H1 (cell line): ENCODE measurements at regions not wholly inside any gene's neighbourhood (a gene's known extent, or its start where the extent isn't known, plus 50 kb on each side); places are given as distances from the start of the nearest gene placed in this dataset.

Experiments
- CTCF ChIA-PET: fragments of 300-600 bp; sonication (Branson Sonifier 250); formaldehyde crosslinking; loops from one replicate; lab custom pipeline; 2021; ENCODE audit not compliant: partially characterized antibody; lab: Charles Lee
- POLR2A ChIA-PET: fragments of 300-600 bp; sonication (Branson Sonifier 250); formaldehyde crosslinking; loops from one replicate; lab custom pipeline; 2021; ENCODE audit warnings: inconsistent platforms; ENCODE audit not compliant: partially characterized antibody; lab: Charles Lee
- DNase-seq, 2 experiments: peaks; one replicate each; pipeline versions ENCODE4 v3.0.0 to v3.0.0-alpha.2; 2010 to 2022; ENCODE audit warnings: low spot score in 2 of 2, low read depth in 1 of 2, mixed read lengths in 1 of 2
- FAIRE-seq: peaks from 2 replicates; lab custom pipeline; 2011; peaks lifted over from hg19 to GRCh38; lab: Jason Lieb, UNC
- H2AFZ ChIP-seq: 2 replicates; pipeline ENCODE4 v1.8.1; 2012; ENCODE audit warnings: low read length, inconsistent platforms
- H2AK5ac ChIP-seq: 2 replicates; pipeline ENCODE4 v1.6.1; 2013; ENCODE audit warnings: low read depth, low read length
- H2BK120ac ChIP-seq: replicated peaks from 2 replicates; pipeline ENCODE3; 2013; ENCODE audit warnings: low read depth, low read length, inconsistent platforms
- H2BK12ac ChIP-seq: 2 replicates; pipeline ENCODE4 v1.6.1; 2013; ENCODE audit warnings: low read depth, low read length
- H2BK15ac ChIP-seq: 2 replicates; pipeline ENCODE4 v1.6.1; 2013; ENCODE audit warnings: low read length
- H2BK20ac ChIP-seq: 2 replicates; pipeline ENCODE4 v1.6.1; 2013; ENCODE audit warnings: low read length
- H2BK5ac ChIP-seq: 2 replicates; pipeline ENCODE4 v1.6.1; 2013; ENCODE audit warnings: low read depth, low read length
- H3K14ac ChIP-seq: 2 replicates; pipeline ENCODE4 v1.6.1; 2013; ENCODE audit warnings: inconsistent platforms; ENCODE audit not compliant: insufficient read length
- H3K18ac ChIP-seq: 2 replicates; pipeline ENCODE4 v1.6.1; 2013; ENCODE audit warnings: low read length; ENCODE audit errors: extremely low read depth
- H3K23ac ChIP-seq: 2 replicates; pipeline ENCODE4 v1.6.1; 2013; ENCODE audit warnings: inconsistent platforms; ENCODE audit not compliant: insufficient read length
- H3K23me2 ChIP-seq: 2 replicates; pipeline ENCODE4 v1.6.1; 2013; ENCODE audit warnings: low read depth, low read length
- H3K27ac ChIP-seq: 2 replicates; pipeline ENCODE4 v1.6.1; 2011; ENCODE audit warnings: low read depth, low read length, inconsistent platforms
- H3K27me3 ChIP-seq, 4 experiments: replicated peaks in 1 of 4; 1 replicate in 1 of 4; 2 replicates in 3 of 4; pipeline versions ENCODE4 v1.6.1 to v1.8.1; 2011 to 2013; ENCODE audit warnings: low read length in 3 of 4, mild to moderate bottlenecking in 3 of 4, inconsistent platforms in 2 of 4, mixed read lengths in 2 of 4, moderate library complexity in 1 of 4; ENCODE audit not compliant: control insufficient read depth in 3 of 4, insufficient read depth in 3 of 4; ENCODE audit errors: extremely low read depth in 1 of 4
- H3K36me3 ChIP-seq, 4 experiments: 2 replicates each; pipeline versions ENCODE4 v1.6.1 to v1.8.1; 2011 to 2013; ENCODE audit warnings: mild to moderate bottlenecking in 4 of 4, low read length in 3 of 4, moderate library complexity in 2 of 4, control low read depth in 1 of 4, inconsistent platforms in 1 of 4; ENCODE audit not compliant: insufficient read depth in 4 of 4, control insufficient read depth in 2 of 4
- H3K4ac ChIP-seq: replicated peaks from 2 replicates; pipeline ENCODE3; 2013; ENCODE audit warnings: low read length, low read depth, mixed read lengths, inconsistent platforms; ENCODE audit not compliant: insufficient read length
- H3K4me1 ChIP-seq, 4 experiments: replicated peaks in 1 of 4; 1 replicate in 1 of 4; 2 replicates in 3 of 4; pipeline versions ENCODE4 v1.6.1 to v1.8.1; 2011 to 2013; ENCODE audit warnings: low read length in 3 of 4, inconsistent platforms in 2 of 4, mixed read lengths in 1 of 4; ENCODE audit not compliant: insufficient read depth in 4 of 4, control insufficient read depth in 3 of 4
- H3K4me2 ChIP-seq, 2 experiments: 2 replicates each; pipeline versions ENCODE4 v1.6.1 to v1.8.1; 2011 to 2013; ENCODE audit warnings: low read depth in 2 of 2, low read length in 2 of 2, control low read depth in 1 of 2, inconsistent platforms in 1 of 2, mild to moderate bottlenecking in 1 of 2; ENCODE audit not compliant: insufficient read depth in 1 of 2
- H3K4me3 ChIP-seq, 4 experiments: fragments of 200-600, 300-600 bp in 1 of 4; sonication (generic), shearing (Covaris generic), sonication (Bioruptor Twin) in 1 of 4; 2 replicates each; pipeline versions ENCODE4 v1.5.1 to v1.8.1; 2011 to 2016; ENCODE audit warnings: low read length in 4 of 4, low read depth in 3 of 4, control low read depth in 2 of 4, inconsistent platforms in 2 of 4, mild to moderate bottlenecking in 2 of 4, mixed read lengths in 1 of 4, moderate library complexity in 1 of 4; ENCODE audit not compliant: insufficient read depth in 2 of 4; ENCODE audit errors: extremely low read depth in 1 of 4
- H3K56ac ChIP-seq: replicated peaks from 2 replicates; pipeline ENCODE3; 2013; ENCODE audit warnings: low read depth, mild to moderate bottlenecking, mixed read lengths, low read length, inconsistent platforms; ENCODE audit not compliant: insufficient read length
- H3K79me1 ChIP-seq: 2 replicates; pipeline ENCODE4 v1.6.1; 2013; ENCODE audit warnings: low read depth, low read length, control low read depth
- H3K79me2 ChIP-seq, 2 experiments: 2 replicates each; pipeline versions ENCODE4 v1.6.1 to v1.8.1; 2012 to 2013; ENCODE audit warnings: low read length in 2 of 2, mild to moderate bottlenecking in 2 of 2, inconsistent platforms in 1 of 2; ENCODE audit not compliant: insufficient read depth in 2 of 2, control insufficient read depth in 1 of 2
- H3K9ac ChIP-seq, 4 experiments: replicated peaks in 1 of 4; 1 replicate in 1 of 4; 2 replicates in 3 of 4; pipeline versions ENCODE4 v1.6.1 to v1.8.1; 2011 to 2013; ENCODE audit warnings: low read depth in 3 of 4, low read length in 3 of 4, control low read depth in 2 of 4, mild to moderate bottlenecking in 2 of 4, moderate library complexity in 2 of 4, inconsistent platforms in 1 of 4; ENCODE audit errors: extremely low read depth in 1 of 4
- H3K9me3 ChIP-seq, 2 experiments: 2 replicates each; pipeline versions ENCODE4 v1.6.1 to v1.8.1; 2012 to 2013; ENCODE audit warnings: mild to moderate bottlenecking in 2 of 2, moderate library complexity in 2 of 2, control low read depth in 1 of 2, inconsistent platforms in 1 of 2, low read depth in 1 of 2, low read length in 1 of 2, mixed read lengths in 1 of 2; ENCODE audit not compliant: insufficient read depth in 2 of 2
- H4K20me1 ChIP-seq, 2 experiments: replicated peaks in 1 of 2; 2 replicates each; pipeline versions ENCODE3 to v1.8.1; 2011 to 2013; ENCODE audit warnings: inconsistent platforms in 2 of 2, low read length in 2 of 2, mild to moderate bottlenecking in 1 of 2; ENCODE audit not compliant: insufficient read depth in 2 of 2, control insufficient read depth in 1 of 2
- H4K5ac ChIP-seq: 2 replicates; pipeline ENCODE4 v1.6.1; 2013; ENCODE audit warnings: low read length, low read depth, mixed read lengths, inconsistent platforms; ENCODE audit not compliant: insufficient read length
- H4K8ac ChIP-seq: 2 replicates; pipeline ENCODE4 v1.8.0; 2013; ENCODE audit warnings: mild to moderate bottlenecking, moderate library complexity, low read length, inconsistent platforms; ENCODE audit not compliant: insufficient read depth; ENCODE audit errors: extremely low read depth
- H4K91ac ChIP-seq: replicated peaks from 2 replicates; pipeline ENCODE3; 2013; ENCODE audit warnings: low read length, mixed read lengths, inconsistent platforms; ENCODE audit not compliant: insufficient read length
- SP2 ChIP-seq: IDR thresholded peaks from 2 replicates; pipeline ENCODE4 v1.6.1; 2012; ENCODE audit warnings: mild to moderate bottlenecking, low read length, inconsistent platforms
- TAF1 ChIP-seq: IDR thresholded peaks from 2 replicates; pipeline ENCODE4 v1.6.1; 2011; ENCODE audit warnings: mild to moderate bottlenecking, low read depth, low read length
- ZNF274 ChIP-seq: IDR thresholded peaks from 2 replicates; pipeline ENCODE4 v1.7.0; 2012; ENCODE audit warnings: low read length, borderline replicate concordance; ENCODE audit errors: extremely low read depth
- WGBS, 2 experiments: shearing (Covaris generic) in 1 of 2; methylation state at CpG; one replicate each; pipeline versions ENCODE4 v1.1.6 to v1.1.7; 2013 to 2015; ENCODE audit warnings: low lambda C conversion rate in 2 of 2, mixed read lengths in 2 of 2, inconsistent platforms in 1 of 2, low coverage in 1 of 2, missing lambda C conversion rate in 1 of 2; ENCODE audit not compliant: insufficient replicate concordance in 2 of 2, insufficient coverage in 1 of 2, insufficient read length in 1 of 2; ENCODE audit errors: extremely low coverage in 1 of 2, missing lambda C conversion rate in 1 of 2; 5-methylcytosine and 5-hydroxymethylcytosine counted together

GRCh38 chr16:17780181-17780580 lies 309.4 kb upstream of the XYLT1 start:
- Histone ChIP-seq H2BK120ac (no peak overlapping the region), H3K23ac (no peak overlapping the region), H3K79me2 (no peaks in the 10 kb centered on the region), H4K91ac (no peak overlapping the region), H3K4me2 (no peak overlapping the region), H3K4me1 (peaks cover 0 to 5% (median 1%) of the 10 kb centered on the region in 4 experiments; a peak in 2 of 7 replicates), H2AFZ (no peak overlapping the region), H2BK12ac (no peak overlapping the region), H3K18ac (no peak overlapping the region), H3K56ac (no peak overlapping the region), H2BK15ac (no peak overlapping the region), H4K20me1 (no peaks in the 10 kb centered on the region), H3K14ac (no peak overlapping the region), H4K8ac (no peak overlapping the region), H3K4ac (no peak overlapping the region), H3K4me3 (no peak overlapping the region), H3K36me3 (no peaks in the 10 kb centered on the region), H3K23me2 (no peaks in the 10 kb centered on the region), H3K27ac (no peak overlapping the region), H3K79me1 (no peaks in the 10 kb centered on the region), H2BK5ac (no peak overlapping the region), H3K27me3 (no peaks in the 10 kb centered on the region), H2AK5ac (no peak overlapping the region), H2BK20ac (no peak overlapping the region), H4K5ac (no peak overlapping the region), H3K9ac (no peak overlapping the region), H3K9me3 (no peaks in the 10 kb centered on the region)
- FAIRE-seq (no peak), DNase-seq (no peak)
- no peak for TF ChIP-seq TAF1
- TF ChIP-seq ZNF274: no peak
- no peak for TF ChIP-seq SP2
- POLR2A ChIA-PET: no interaction called here
- CTCF ChIA-PET: no interaction called here
- WGBS, 2 experiments: 75% methylated on average over 5 of the region's 5 CpGs; no CpG with 5 or more reads in 1 of the 2 experiments
